Gastroesophageal sphincter (tissue), 3 donors: ENCODE measurements at regions not wholly inside any gene's neighbourhood (a gene's known extent, or its start where the extent isn't known, plus 50 kb on each side); places are given as distances from the start of the nearest gene placed in this dataset.

Source experiments
- POLR2A ChIP-seq, 2 donors: fragments of 450-650 bp; IDR thresholded peaks; one replicate each; pipeline ENCODE4 v1.6.1; 2017; ENCODE audit warnings: antibody characterized with exemption in 2 of 2, mild to moderate bottlenecking in 2 of 2, moderate library complexity in 1 of 2
- POLR2AphosphoS5 ChIP-seq: sonication (generic); formaldehyde crosslinking; IDR thresholded peaks from one replicate; pipeline ENCODE4 v1.6.1; 2017; ENCODE audit warnings: antibody characterized with exemption
- TF ChIP-seq, protein P1 (sequence below), 4 experiments: fragments of 200-600 bp in 2 of 4; fragments of 450-650 bp in 2 of 4; sonication (generic) in 1 of 4; IDR thresholded peaks; one replicate each; pipeline ENCODE4 v1.5.1; 2017 to 2019; ENCODE audit warnings: antibody characterized with exemption in 4 of 4, mild to moderate bottlenecking in 2 of 4, moderate library complexity in 2 of 4

DNA sequence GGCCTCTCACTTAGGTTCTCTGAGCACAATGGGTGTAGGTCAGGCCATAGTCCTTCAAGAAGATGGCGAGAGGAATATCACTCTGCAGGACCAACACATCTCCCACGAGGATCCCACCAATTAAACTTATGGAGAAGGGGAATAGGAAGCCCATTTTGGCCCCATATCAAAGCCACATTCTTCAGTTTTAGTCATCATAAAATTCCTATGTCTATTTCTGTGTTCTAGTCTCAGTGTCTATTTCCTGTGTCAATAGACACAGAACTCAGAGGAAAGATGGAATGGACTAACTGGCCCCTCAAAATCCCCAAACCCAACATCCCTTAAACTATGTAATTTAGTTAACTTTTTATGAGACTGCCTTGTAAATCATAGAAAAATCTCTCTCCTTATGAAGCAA is 216.8 kb downstream of the HACE1 start:
- TF ChIP-seq, protein P1, sequence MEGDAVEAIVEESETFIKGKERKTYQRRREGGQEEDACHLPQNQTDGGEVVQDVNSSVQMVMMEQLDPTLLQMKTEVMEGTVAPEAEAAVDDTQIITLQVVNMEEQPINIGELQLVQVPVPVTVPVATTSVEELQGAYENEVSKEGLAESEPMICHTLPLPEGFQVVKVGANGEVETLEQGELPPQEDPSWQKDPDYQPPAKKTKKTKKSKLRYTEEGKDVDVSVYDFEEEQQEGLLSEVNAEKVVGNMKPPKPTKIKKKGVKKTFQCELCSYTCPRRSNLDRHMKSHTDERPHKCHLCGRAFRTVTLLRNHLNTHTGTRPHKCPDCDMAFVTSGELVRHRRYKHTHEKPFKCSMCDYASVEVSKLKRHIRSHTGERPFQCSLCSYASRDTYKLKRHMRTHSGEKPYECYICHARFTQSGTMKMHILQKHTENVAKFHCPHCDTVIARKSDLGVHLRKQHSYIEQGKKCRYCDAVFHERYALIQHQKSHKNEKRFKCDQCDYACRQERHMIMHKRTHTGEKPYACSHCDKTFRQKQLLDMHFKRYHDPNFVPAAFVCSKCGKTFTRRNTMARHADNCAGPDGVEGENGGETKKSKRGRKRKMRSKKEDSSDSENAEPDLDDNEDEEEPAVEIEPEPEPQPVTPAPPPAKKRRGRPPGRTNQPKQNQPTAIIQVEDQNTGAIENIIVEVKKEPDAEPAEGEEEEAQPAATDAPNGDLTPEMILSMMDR (IDR thresholded peaks at IDR 0.05) = no peak
- no peak for TF ChIP-seq POLR2A (IDR thresholded peaks at IDR 0.05)
- no peak for TF ChIP-seq POLR2AphosphoS5
